ENCODE measurements at regions not wholly inside any gene's neighbourhood (a gene's known extent, or its start where the extent isn't known, plus 50 kb on each side); places are given as distances from the start of the nearest gene placed in this dataset.
A peak's percentile ranks its signal among the peaks of the same experiment; 100 is the strongest.
"Not testable (repeated sequence)": the region's sequence is repeated elsewhere in the genome, so short reads cannot be mapped to it uniquely, and the experiment has no call there.

GRCh38 chr12:27164330-27165040, 79.6 kb upstream of the STK38L start:
- H3K4me3 ChIP-seq (ENCODE audit: low read depth, low read length) = no peak overlapping the region
- DNase-seq (ENCODE audit: low read depth) = no peak
- TF ChIP-seq CTCF (conservative IDR thresholded peaks at IDR 0.05; ENCODE audit: low read depth, low read length) = no peak

- not testable (repeated sequence) for H3K4me3 ChIP-seq (ENCODE audit: low read depth, low read length); DNase-seq (ENCODE audit: low read depth)
These were observed 78.1 kb upstream of the STK38L start for GRCh38 chr12:27165958-27166357.

GRCh38 chr12:27171494-27171893, 72.6 kb upstream of the STK38L start:
- DNase-seq (ENCODE audit: low read depth); H3K4me3 ChIP-seq (ENCODE audit: low read depth, low read length): not testable (repeated sequence)

- no peak overlapping the region for H3K4me3 ChIP-seq (ENCODE audit: low read depth, low read length)
- TF ChIP-seq CTCF (conservative IDR thresholded peaks at IDR 0.05; ENCODE audit: low read depth, low read length) = no peak
- peak; percentile 80 for DNase-seq (ENCODE audit: low read depth)
These were observed 67.3 kb upstream of the STK38L start for GRCh38 chr12:27176765-27177164.

GRCh38 chr12:27177706-27178105, 66.4 kb upstream of the STK38L start:
- TF ChIP-seq CTCF (conservative IDR thresholded peaks at IDR 0.05; ENCODE audit: low read depth, low read length) = no peak
- peak; percentile 83 for DNase-seq (ENCODE audit: low read depth)
- no peak overlapping the region for H3K4me3 ChIP-seq (ENCODE audit: low read depth, low read length)

GRCh38 chr12:27178255-27178654, 65.8 kb upstream of the STK38L start:
- H3K4me3 ChIP-seq (ENCODE audit: low read depth, low read length) = no peak overlapping the region
- DNase-seq (ENCODE audit: low read depth) = no peak
- no peak for TF ChIP-seq CTCF (conservative IDR thresholded peaks at IDR 0.05; ENCODE audit: low read depth, low read length)

- no peak overlapping the region for H3K4me3 ChIP-seq (ENCODE audit: low read depth, low read length)
- peak; percentile 78 for DNase-seq (ENCODE audit: low read depth)
- TF ChIP-seq CTCF (conservative IDR thresholded peaks at IDR 0.05; ENCODE audit: low read depth, low read length) = no peak
These were observed 65.2 kb upstream of the STK38L start for GRCh38 chr12:27178723-27179399.
